ENCODE measurements at regions not wholly inside any gene's neighbourhood (a gene's known extent, or its start where the extent isn't known, plus 50 kb on each side); places are given as distances from the start of the nearest gene placed in this dataset.
A peak's percentile ranks its signal among the peaks of the same experiment; 100 is the strongest.

- no peak for DNase-seq
Observed at GRCh38 chr11:27187848-27188621, 147.4 kb downstream of the BBOX1 start.

GRCh38 chr11:27187075-27187847 lies 146.6 kb downstream of the BBOX1 start:
- no peak for DNase-seq

- DNase-seq = no peak
Observed at GRCh38 chr11:27186580-27186979, 146.0 kb downstream of the BBOX1 start.

GRCh38 chr11:27184458-27185312 lies 144.1 kb downstream of the BBOX1 start:
- DNase-seq = no peak

GRCh38 chr11:27183672-27184457 lies 143.2 kb downstream of the BBOX1 start:
- peak; percentile 41 for DNase-seq

GRCh38 chr11:27179334-27179733 lies 138.7 kb downstream of the BBOX1 start:
- no peak for DNase-seq

GRCh38 chr11:27178859-27179258 lies 138.2 kb downstream of the BBOX1 start:
- DNase-seq = no peak

Measured in NCI-H187 treated with DMSO at 0.1 percent for 48 hours (cell line).